Activated CD4-positive, alpha-beta memory T cell treated with anti-CD3 and anti-CD28 coated beads for 36 hours (primary cell): ENCODE measurements at regions not wholly inside any gene's neighbourhood (a gene's known extent, or its start where the extent isn't known, plus 50 kb on each side); places are given as distances from the start of the nearest gene placed in this dataset.

Source experiments
- CTCF ChIA-PET: fragments of 350-600 bp; sonication (Branson Sonifier 250); formaldehyde crosslinking; loops from one replicate; lab custom pipeline; 2021; ENCODE audit warnings: antibody characterized with exemption, inconsistent platforms; lab: Charles Lee
- POLR2A ChIA-PET: fragments of 350-600 bp; sonication (Branson Sonifier 250); formaldehyde crosslinking; loops from one replicate; lab custom pipeline; 2021; ENCODE audit warnings: antibody characterized with exemption; lab: Charles Lee
- DNase-seq: peaks from one replicate; pipeline ENCODE4 v3.0.0-alpha.2; 2020
- H3K27ac Mint-ChIP-seq: one replicate; pipeline ENCODE4 v1.8.0; 2021; ENCODE audit warnings: mixed read lengths
- H3K27me3 Mint-ChIP-seq: one replicate; pipeline ENCODE4 v1.8.0; 2021; ENCODE audit warnings: mixed read lengths
- H3K36me3 Mint-ChIP-seq: one replicate; pipeline ENCODE4 v1.8.0; 2021; ENCODE audit warnings: mixed read lengths
- H3K4me1 Mint-ChIP-seq: one replicate; pipeline ENCODE4 v1.8.0; 2021; ENCODE audit warnings: low read depth, mixed read lengths
- H3K4me3 Mint-ChIP-seq: one replicate; pipeline ENCODE4 v1.8.0; 2021; ENCODE audit warnings: mild to moderate bottlenecking, mixed read lengths
- H3K9me3 Mint-ChIP-seq: one replicate; pipeline ENCODE4 v1.8.0; 2021; ENCODE audit warnings: mixed read lengths
- intact Hi-C: fragments of 100-400 bp; cut with micrococcal nuclease; formaldehyde crosslinking; loops from one replicate; pipeline ENCODE4 v1.15.1; 2023

DNA sequence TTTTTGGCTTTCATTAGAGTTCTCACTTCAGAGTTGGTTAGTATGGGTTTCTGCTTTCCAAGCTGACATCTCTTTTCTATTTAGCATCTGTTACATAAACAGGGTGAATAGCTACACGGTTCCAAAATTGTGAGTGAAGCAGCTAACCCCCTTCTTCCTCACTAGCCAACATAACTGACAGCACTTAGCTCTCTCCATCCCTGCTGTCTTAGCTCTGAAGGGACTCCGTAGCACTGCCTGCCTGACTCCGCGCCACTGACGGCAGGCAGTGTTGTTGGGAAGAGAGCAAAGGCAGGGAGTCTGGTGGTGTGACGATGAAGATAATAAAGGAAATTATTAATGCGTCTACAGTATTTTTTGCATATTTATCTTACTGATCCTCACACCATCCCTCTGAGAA is 247.0 kb downstream of the PTBP2 start:
- no peaks in the 10 kb centered on the region for H3K36me3 Mint-ChIP-seq

GRCh38 chr1:96968983-96969382 is 247.4 kb downstream of the PTBP2 start:
- no peaks in the 10 kb centered on the region for H3K4me1 Mint-ChIP-seq
- no peak for DNase-seq
- H3K4me3 Mint-ChIP-seq = no peak overlapping the region
- CTCF ChIA-PET = interaction anchor here (1.0 to 1.6 kb wide), 3 partner anchors 851 to 1087 kb away, joined by 3 to 7 read pairs (median 3); no protein-coding TSS in a partner anchor
- H3K27ac Mint-ChIP-seq = no peak overlapping the region
- H3K27me3 Mint-ChIP-seq = peaks cover 21% of the 10 kb centered on the region
- POLR2A ChIA-PET = no interaction called here
- intact Hi-C loops = loop anchor here (5.0 to 10.0 kb wide), 2 partner anchors 556 to 1498 kb away; no protein-coding TSS in a partner anchor
- no peaks in the 10 kb centered on the region for H3K36me3 Mint-ChIP-seq
- H3K9me3 Mint-ChIP-seq = no peaks in the 10 kb centered on the region

More for the DNA sequence above, 247.0 kb downstream of the PTBP2 start:
- H3K4me3 Mint-ChIP-seq = no peak overlapping the region
- ChIA-PET CTCF (interaction anchor here (1.0 to 1.6 kb wide), 3 partner anchors 852 to 1087 kb away, joined by 3 to 7 read pairs (median 3); no protein-coding TSS in a partner anchor), POLR2A (no interaction called here)
- intact Hi-C loops = loop anchor here (5.0 to 10.0 kb wide), 2 partner anchors 556 to 1499 kb away; no protein-coding TSS in a partner anchor
- no peaks in the 10 kb centered on the region for H3K9me3 Mint-ChIP-seq
- H3K27ac Mint-ChIP-seq = no peak overlapping the region
- DNase-seq = no peak
- H3K4me1 Mint-ChIP-seq = no peaks in the 10 kb centered on the region
- peaks cover 21% of the 10 kb centered on the region for H3K27me3 Mint-ChIP-seq

DNA sequence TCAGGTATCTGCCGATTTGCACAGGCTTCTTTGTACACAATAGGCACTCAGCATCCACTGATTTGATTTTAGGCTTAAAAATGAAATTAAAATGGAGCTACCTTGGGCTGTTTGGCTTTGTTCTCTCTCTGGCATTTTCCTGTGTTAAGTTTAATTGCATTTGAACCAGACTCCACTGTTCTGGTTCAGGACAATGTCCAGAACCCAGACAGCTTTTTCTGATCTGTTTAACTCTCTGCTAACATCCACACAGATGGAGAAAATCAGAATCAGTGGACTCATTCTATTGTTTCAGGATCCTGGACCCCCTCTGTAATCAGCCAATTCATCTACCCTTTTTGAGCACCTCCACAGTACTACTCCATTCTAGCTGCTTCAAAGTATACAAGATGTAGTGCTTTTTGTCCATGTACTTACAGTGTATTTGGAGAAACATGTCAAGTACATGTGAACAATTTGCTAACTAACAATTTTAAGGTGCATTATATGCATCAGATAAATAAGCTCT is 248.1 kb downstream of the PTBP2 start:
- ChIA-PET POLR2A (no interaction called here), CTCF (interaction anchor here (1.6 kb wide), 1 partner anchor 1084 kb away, joined by 7 read pairs; no protein-coding TSS in a partner anchor)
- DNase-seq = no peak
- Mint-ChIP-seq H3K27ac (no peak overlapping the region), H3K36me3 (no peaks in the 10 kb centered on the region), H3K27me3 (peaks cover 21% of the 10 kb centered on the region), H3K4me1 (no peaks in the 10 kb centered on the region), H3K4me3 (no peak overlapping the region), H3K9me3 (no peaks in the 10 kb centered on the region)
- intact Hi-C loops = loop anchor here (5.0 to 10.0 kb wide), 2 partner anchors 555 to 1498 kb away; no protein-coding TSS in a partner anchor

GRCh38 chr1:96971439-96971838 is 249.9 kb downstream of the PTBP2 start:
- H3K9me3 Mint-ChIP-seq = no peaks in the 10 kb centered on the region
- no peak overlapping the region for H3K4me3 Mint-ChIP-seq
- intact Hi-C loops = no loop called here
- no peak overlapping the region for H3K27ac Mint-ChIP-seq
- DNase-seq = no peak
- CTCF ChIA-PET = no interaction called here
- no peaks in the 10 kb centered on the region for H3K36me3 Mint-ChIP-seq
- peaks cover 25% of the 10 kb centered on the region for H3K27me3 Mint-ChIP-seq
- H3K4me1 Mint-ChIP-seq = no peaks in the 10 kb centered on the region
- POLR2A ChIA-PET = no interaction called here

- Mint-ChIP-seq H3K4me1 (no peaks in the 10 kb centered on the region), H3K4me3 (no peak overlapping the region), H3K9me3 (no peaks in the 10 kb centered on the region), H3K36me3 (no peaks in the 10 kb centered on the region), H3K27ac (no peak overlapping the region), H3K27me3 (peaks cover 24% of the 10 kb centered on the region)
- ChIA-PET CTCF (no interaction called here), POLR2A (no interaction called here)
- DNase-seq = no peak
- intact Hi-C loops = no loop called here
Measured at GRCh38 chr1:96971849-96972602, 250.4 kb downstream of the PTBP2 start.

DNA sequence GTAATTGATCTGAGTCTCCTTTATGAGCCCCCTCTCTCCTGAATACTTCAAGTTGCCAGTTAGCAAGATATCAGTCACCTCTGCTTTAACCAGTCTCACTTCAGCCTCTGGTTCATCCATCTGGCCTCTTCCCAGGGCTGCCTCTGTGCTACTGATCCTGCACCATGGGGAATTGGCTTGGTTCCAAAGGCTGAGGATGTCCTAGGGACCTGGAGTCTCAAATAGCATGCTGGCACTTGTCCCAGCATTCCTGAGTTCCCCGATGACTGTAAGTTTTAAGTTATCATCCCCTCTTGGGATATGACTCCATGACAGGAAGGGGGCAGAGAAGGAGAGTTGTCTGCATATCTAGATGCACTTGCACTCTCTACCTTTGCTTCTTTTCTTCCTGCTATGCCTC is 252.0 kb downstream of the PTBP2 start:
- Mint-ChIP-seq H3K27me3 (peaks cover 13% of the 10 kb centered on the region), H3K4me1 (no peaks in the 10 kb centered on the region), H3K36me3 (no peaks in the 10 kb centered on the region), H3K4me3 (no peak overlapping the region), H3K9me3 (no peaks in the 10 kb centered on the region), H3K27ac (no peak overlapping the region)
- intact Hi-C loops = no loop called here
- CTCF ChIA-PET = no interaction called here
- DNase-seq = no peak
- POLR2A ChIA-PET = no interaction called here

GRCh38 chr1:96978444-96978843 is 256.9 kb downstream of the PTBP2 start:
- ChIA-PET POLR2A (no interaction called here), CTCF (no interaction called here)
- Mint-ChIP-seq H3K36me3 (no peaks in the 10 kb centered on the region), H3K4me3 (no peak overlapping the region), H3K27me3 (peaks cover 5% of the 10 kb centered on the region), H3K27ac (no peak overlapping the region), H3K4me1 (no peaks in the 10 kb centered on the region), H3K9me3 (no peaks in the 10 kb centered on the region)
- intact Hi-C loops = no loop called here
- DNase-seq = no peak

- no peaks in the 10 kb centered on the region for H3K4me1 Mint-ChIP-seq
- H3K27me3 Mint-ChIP-seq = peaks cover 5% of the 10 kb centered on the region
- no peak overlapping the region for H3K27ac Mint-ChIP-seq
- H3K9me3 Mint-ChIP-seq = no peaks in the 10 kb centered on the region
- POLR2A ChIA-PET = no interaction called here
- no peak overlapping the region for H3K4me3 Mint-ChIP-seq
- H3K36me3 Mint-ChIP-seq = no peaks in the 10 kb centered on the region
- CTCF ChIA-PET = no interaction called here
- intact Hi-C loops = no loop called here
- no peak for DNase-seq
Measured at GRCh38 chr1:96978901-96979300, 257.3 kb downstream of the PTBP2 start.

GRCh38 chr1:96979304-96980268 is 258.0 kb downstream of the PTBP2 start:
- POLR2A ChIA-PET = no interaction called here
- no peak overlapping the region for H3K4me3 Mint-ChIP-seq
- H3K27ac Mint-ChIP-seq = no peak overlapping the region
- CTCF ChIA-PET = no interaction called here
- intact Hi-C loops = no loop called here
- no peaks in the 10 kb centered on the region for H3K9me3 Mint-ChIP-seq
- no peaks in the 10 kb centered on the region for H3K4me1 Mint-ChIP-seq
- peaks cover 5% of the 10 kb centered on the region for H3K27me3 Mint-ChIP-seq
- no peak for DNase-seq
- no peaks in the 10 kb centered on the region for H3K36me3 Mint-ChIP-seq

DNA sequence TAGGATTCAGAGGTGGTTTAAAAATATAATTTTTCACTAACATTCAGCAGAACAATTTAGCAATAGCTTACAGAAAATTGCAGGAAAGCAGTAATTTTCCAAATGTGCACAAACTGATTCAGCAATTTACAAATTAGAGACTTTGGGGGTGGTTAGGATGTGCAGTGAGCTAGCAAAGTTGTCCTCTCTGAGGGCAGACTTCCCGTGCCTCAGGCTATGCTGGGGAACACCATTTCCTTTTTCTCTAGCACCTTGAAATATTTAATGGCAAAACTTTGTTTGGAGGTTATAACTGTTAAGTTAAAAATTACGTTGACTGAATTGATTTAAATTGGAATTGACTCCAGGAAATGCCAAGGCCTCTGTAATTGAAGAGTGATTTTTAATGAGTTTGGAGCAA is 258.9 kb downstream of the PTBP2 start:
- Mint-ChIP-seq H3K36me3 (no peaks in the 10 kb centered on the region), H3K9me3 (peaks cover 1% of the 10 kb centered on the region), H3K4me1 (no peaks in the 10 kb centered on the region), H3K27ac (no peak overlapping the region), H3K4me3 (no peak overlapping the region), H3K27me3 (peaks cover 5% of the 10 kb centered on the region)
- ChIA-PET POLR2A (no interaction called here), CTCF (no interaction called here)
- no peak for DNase-seq
- intact Hi-C loops = no loop called here

GRCh38 chr1:96981181-96981580 is 259.6 kb downstream of the PTBP2 start:
- H3K27ac Mint-ChIP-seq = no peak overlapping the region
- H3K4me1 Mint-ChIP-seq = no peaks in the 10 kb centered on the region
- peaks cover 2% of the 10 kb centered on the region for H3K9me3 Mint-ChIP-seq
- no peak for DNase-seq
- H3K27me3 Mint-ChIP-seq = peaks cover 2% of the 10 kb centered on the region
- ChIA-PET POLR2A (no interaction called here), CTCF (interaction anchor here (1.0 kb wide), 1 partner anchor 31 kb away, joined by 3 read pairs; no protein-coding TSS in a partner anchor)
- H3K36me3 Mint-ChIP-seq = no peaks in the 10 kb centered on the region
- H3K4me3 Mint-ChIP-seq = no peak overlapping the region
- intact Hi-C loops = no loop called here

DNA sequence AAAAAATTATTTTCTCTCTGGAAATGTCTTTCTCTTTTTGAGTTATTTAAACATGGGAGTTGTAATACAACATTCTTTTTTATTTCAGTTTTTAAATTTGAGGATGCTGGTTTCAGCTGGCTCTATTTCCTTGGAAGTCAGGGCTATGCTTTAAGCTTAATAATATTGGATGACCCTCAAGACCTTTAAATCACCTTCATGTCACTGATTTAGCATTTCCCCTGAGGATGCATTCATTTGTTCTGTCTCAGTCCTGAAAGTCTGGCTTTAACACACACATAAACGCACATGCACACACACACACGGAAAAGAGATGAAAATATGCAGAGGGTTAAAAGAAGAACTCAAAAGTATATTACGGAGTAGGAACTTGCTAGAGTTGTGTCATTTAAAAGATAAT is 260.5 kb downstream of the PTBP2 start:
- peaks cover 2% of the 10 kb centered on the region for H3K9me3 Mint-ChIP-seq
- peaks cover 2% of the 10 kb centered on the region for H3K27me3 Mint-ChIP-seq
- H3K4me3 Mint-ChIP-seq = no peak overlapping the region
- DNase-seq = no peak
- intact Hi-C loops = no loop called here
- H3K4me1 Mint-ChIP-seq = no peaks in the 10 kb centered on the region
- CTCF ChIA-PET = interaction anchor here (1.0 kb wide), 1 partner anchor 32 kb away, joined by 3 read pairs; no protein-coding TSS in a partner anchor
- no peak overlapping the region for H3K27ac Mint-ChIP-seq
- H3K36me3 Mint-ChIP-seq = no peaks in the 10 kb centered on the region
- POLR2A ChIA-PET = no interaction called here
